ENCODE measurements at regions not wholly inside any gene's neighbourhood (a gene's known extent, or its start where the extent isn't known, plus 50 kb on each side); places are given as distances from the start of the nearest gene placed in this dataset.

GRCh38 chrX:121903961-121904360 is 856.6 kb downstream of the GLUD2 start:
- Histone ChIP-seq H3K23ac (ENCODE audit: low read length) (no peak overlapping the region), H2BK12ac (ENCODE audit: low read length) (no peak overlapping the region), H3K36me3 (ENCODE audit: control insufficient read depth in 1 of 2, insufficient read depth in 2 of 2, low read length in 2 of 2) (no peaks in the 10 kb centered on the region), H2BK120ac (ENCODE audit: insufficient read depth, low read length, poor library complexity) (no peak overlapping the region), H3K4me1 (ENCODE audit: control insufficient read depth in 1 of 2, insufficient read depth in 2 of 2, low read length in 2 of 2) (no peaks in the 10 kb centered on the region), H4K12ac (ENCODE audit: low read depth, low read length) (no peak overlapping the region), H2BK5ac (ENCODE audit: low read depth, low read length, poor library complexity) (no peak overlapping the region), H2AFZ (ENCODE audit: insufficient read depth, low read length, poor library complexity) (no peak overlapping the region), H3K79me2 (ENCODE audit: control insufficient read depth, insufficient read depth, low read length, poor library complexity) (no peaks in the 10 kb centered on the region), H3K4ac (ENCODE audit: low read depth, low read length) (no peak overlapping the region), H3K9ac (ENCODE audit: low read length) (no peak overlapping the region), H3K4me2 (ENCODE audit: low read length) (no peak overlapping the region), H2AK5ac (ENCODE audit: low read length) (no peak overlapping the region), H3K27me3 (ENCODE audit: insufficient read depth, low read length) (no peaks in the 10 kb centered on the region), H3K9me3 (ENCODE audit: insufficient read depth, low read depth, low read length) (no peaks in the 10 kb centered on the region), H3K79me1 (ENCODE audit: low read length) (no peaks in the 10 kb centered on the region), H4K8ac (ENCODE audit: low read depth, low read length) (no peak overlapping the region), H3K27ac (ENCODE audit: low read depth, low read length) (no peak overlapping the region), H4K91ac (ENCODE audit: low read depth, low read length) (no peak overlapping the region), H3K14ac (ENCODE audit: low read length) (no peak overlapping the region), H3K18ac (ENCODE audit: low read length) (no peak overlapping the region), H3K4me3 (ENCODE audit: low read depth, low read length) (no peak overlapping the region)
- DNase-seq = no peak
- WGBS (ENCODE audit: extremely low coverage, insufficient coverage, insufficient read length) = no CpG with 5 or more reads among the region's 7 CpGs

GRCh38 chrX:121921258-121921657 is 873.8 kb downstream of the GLUD2 start:
- Histone ChIP-seq H2AFZ (ENCODE audit: insufficient read depth, low read length, poor library complexity) (no peak overlapping the region), H3K4me2 (ENCODE audit: low read length) (no peak overlapping the region), H2AK5ac (ENCODE audit: low read length) (no peak overlapping the region), H3K4ac (ENCODE audit: low read depth, low read length) (no peak overlapping the region), H4K91ac (ENCODE audit: low read depth, low read length) (no peak overlapping the region), H3K9ac (ENCODE audit: low read length) (no peak overlapping the region), H3K23ac (ENCODE audit: low read length) (no peak overlapping the region), H2BK5ac (ENCODE audit: low read depth, low read length, poor library complexity) (no peak overlapping the region), H3K79me2 (ENCODE audit: control insufficient read depth, insufficient read depth, low read length, poor library complexity) (no peaks in the 10 kb centered on the region), H2BK12ac (ENCODE audit: low read length) (no peak overlapping the region), H3K9me3 (ENCODE audit: insufficient read depth, low read depth, low read length) (no peaks in the 10 kb centered on the region), H2BK120ac (ENCODE audit: insufficient read depth, low read length, poor library complexity) (no peak overlapping the region), H3K4me3 (ENCODE audit: low read depth, low read length) (no peak overlapping the region), H3K27ac (ENCODE audit: low read depth, low read length) (no peak overlapping the region), H3K27me3 (ENCODE audit: insufficient read depth, low read length) (no peaks in the 10 kb centered on the region), H3K36me3 (ENCODE audit: control insufficient read depth in 1 of 2, insufficient read depth in 2 of 2, low read length in 2 of 2) (no peaks in the 10 kb centered on the region), H3K14ac (ENCODE audit: low read length) (no peak overlapping the region), H4K8ac (ENCODE audit: low read depth, low read length) (no peak overlapping the region), H3K79me1 (ENCODE audit: low read length) (no peaks in the 10 kb centered on the region), H4K12ac (ENCODE audit: low read depth, low read length) (no peak overlapping the region), H3K18ac (ENCODE audit: low read length) (no peak overlapping the region), H3K4me1 (ENCODE audit: control insufficient read depth in 1 of 2, insufficient read depth in 2 of 2, low read length in 2 of 2) (no peaks in the 10 kb centered on the region)
- no CpG with 5 or more reads among the region's 2 CpGs for WGBS (ENCODE audit: extremely low coverage, insufficient coverage, insufficient read length)
- DNase-seq = no peak

DNA sequence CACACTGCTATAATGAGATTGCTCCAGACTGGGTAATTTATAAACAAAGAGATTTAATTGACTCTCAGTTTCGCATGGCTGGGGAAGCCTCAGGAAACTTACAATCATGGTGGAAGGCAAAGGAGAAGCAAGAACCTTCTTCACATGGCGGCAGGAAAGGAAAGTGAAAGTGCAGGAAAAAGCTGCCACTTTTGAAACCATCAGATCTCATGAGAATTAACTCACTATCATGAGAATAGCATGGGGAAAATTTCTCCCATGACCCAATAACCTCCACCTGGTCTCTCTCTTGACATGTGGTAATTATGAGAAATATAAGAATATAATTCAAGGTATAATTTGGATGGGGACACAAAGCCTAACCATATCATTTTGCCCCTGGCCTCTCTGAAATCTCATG is 884.2 kb downstream of the GLUD2 start:
- no peak overlapping the region for H2BK12ac ChIP-seq (ENCODE audit: low read length)
- no peak overlapping the region for H3K9ac ChIP-seq (ENCODE audit: low read length)
- H3K14ac ChIP-seq (ENCODE audit: low read length) = no peak overlapping the region
- H3K4ac ChIP-seq (ENCODE audit: low read depth, low read length) = no peak overlapping the region
- H3K23ac ChIP-seq (ENCODE audit: low read length) = no peak overlapping the region
- no peaks in the 10 kb centered on the region for H3K9me3 ChIP-seq (ENCODE audit: insufficient read depth, low read depth, low read length)
- no peak overlapping the region for H2AFZ ChIP-seq (ENCODE audit: insufficient read depth, low read length, poor library complexity)
- no CpG with 5 or more reads among the region's 2 CpGs for WGBS (ENCODE audit: extremely low coverage, insufficient coverage, insufficient read length)
- H3K79me2 ChIP-seq (ENCODE audit: control insufficient read depth, insufficient read depth, low read length, poor library complexity) = no peaks in the 10 kb centered on the region
- H3K18ac ChIP-seq (ENCODE audit: low read length) = no peak overlapping the region
- DNase-seq = no peak
- no peak overlapping the region for H2AK5ac ChIP-seq (ENCODE audit: low read length)
- H3K27ac ChIP-seq (ENCODE audit: low read depth, low read length) = no peak overlapping the region
- H3K4me2 ChIP-seq (ENCODE audit: low read length) = no peak overlapping the region
- H4K8ac ChIP-seq (ENCODE audit: low read depth, low read length) = no peak overlapping the region
- H3K4me1 ChIP-seq (ENCODE audit: control insufficient read depth in 1 of 2, insufficient read depth in 2 of 2, low read length in 2 of 2) = no peaks in the 10 kb centered on the region
- H3K27me3 ChIP-seq (ENCODE audit: insufficient read depth, low read length) = no peaks in the 10 kb centered on the region
- H3K79me1 ChIP-seq (ENCODE audit: low read length) = no peaks in the 10 kb centered on the region
- no peak overlapping the region for H2BK5ac ChIP-seq (ENCODE audit: low read depth, low read length, poor library complexity)
- no peak overlapping the region for H2BK120ac ChIP-seq (ENCODE audit: insufficient read depth, low read length, poor library complexity)
- H4K91ac ChIP-seq (ENCODE audit: low read depth, low read length) = no peak overlapping the region
- H3K36me3 ChIP-seq (ENCODE audit: control insufficient read depth in 1 of 2, insufficient read depth in 2 of 2, low read length in 2 of 2) = peaks cover 0 to 2% of the 10 kb centered on the region in 2 experiments
- no peak overlapping the region for H4K12ac ChIP-seq (ENCODE audit: low read depth, low read length)
- no peak overlapping the region for H3K4me3 ChIP-seq (ENCODE audit: low read depth, low read length)

DNA sequence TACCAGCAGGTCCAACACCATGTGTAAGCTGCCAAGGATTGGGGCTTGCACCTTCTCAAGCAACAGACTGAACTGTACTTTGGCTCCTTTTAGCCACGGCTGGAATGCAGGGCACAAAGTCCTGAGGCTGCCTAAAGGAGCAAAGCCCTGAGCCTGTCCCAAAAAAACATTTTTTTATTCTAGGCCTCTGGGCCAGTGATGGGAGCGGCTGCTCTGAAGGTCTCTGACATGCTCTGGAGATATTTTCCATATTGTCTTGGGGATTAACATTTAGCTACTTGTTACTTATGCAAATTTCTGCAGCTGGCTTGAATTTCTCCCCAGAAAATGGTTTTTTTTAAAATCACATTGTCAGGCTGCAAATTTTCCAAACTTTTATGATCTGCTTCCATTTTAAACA is 885.3 kb downstream of the GLUD2 start:
- Histone ChIP-seq H2AK5ac (ENCODE audit: low read length) (no peak overlapping the region), H3K4me1 (ENCODE audit: control insufficient read depth in 1 of 2, insufficient read depth in 2 of 2, low read length in 2 of 2) (no peaks in the 10 kb centered on the region), H2BK5ac (ENCODE audit: low read depth, low read length, poor library complexity) (no peak overlapping the region), H3K4me2 (ENCODE audit: low read length) (no peak overlapping the region), H3K18ac (ENCODE audit: low read length) (no peak overlapping the region), H2AFZ (ENCODE audit: insufficient read depth, low read length, poor library complexity) (no peak overlapping the region), H3K79me1 (ENCODE audit: low read length) (no peaks in the 10 kb centered on the region), H2BK120ac (ENCODE audit: insufficient read depth, low read length, poor library complexity) (no peak overlapping the region), H3K14ac (ENCODE audit: low read length) (no peak overlapping the region), H2BK12ac (ENCODE audit: low read length) (no peak overlapping the region), H3K27me3 (ENCODE audit: insufficient read depth, low read length) (no peaks in the 10 kb centered on the region), H3K9ac (ENCODE audit: low read length) (no peak overlapping the region), H3K4me3 (ENCODE audit: low read depth, low read length) (no peak overlapping the region), H4K8ac (ENCODE audit: low read depth, low read length) (no peak overlapping the region), H3K36me3 (ENCODE audit: control insufficient read depth in 1 of 2, insufficient read depth in 2 of 2, low read length in 2 of 2) (peaks cover 0 to 2% of the 10 kb centered on the region in 2 experiments), H3K4ac (ENCODE audit: low read depth, low read length) (no peak overlapping the region), H4K91ac (ENCODE audit: low read depth, low read length) (no peak overlapping the region), H3K27ac (ENCODE audit: low read depth, low read length) (no peak overlapping the region), H4K12ac (ENCODE audit: low read depth, low read length) (no peak overlapping the region), H3K9me3 (ENCODE audit: insufficient read depth, low read depth, low read length) (no peaks in the 10 kb centered on the region), H3K79me2 (ENCODE audit: control insufficient read depth, insufficient read depth, low read length, poor library complexity) (no peaks in the 10 kb centered on the region), H3K23ac (ENCODE audit: low read length) (no peak overlapping the region)
- DNase-seq = no peak
- no CpG with 5 or more reads among the region's 2 CpGs for WGBS (ENCODE audit: extremely low coverage, insufficient coverage, insufficient read length)
